NCI-H1105 (cell line): ENCODE measurements at regions not wholly inside any gene's neighbourhood (a gene's known extent, or its start where the extent isn't known, plus 50 kb on each side); places are given as distances from the start of the nearest gene placed in this dataset.

ENCODE experiments used
- DNase-seq: peaks from one replicate; lab custom pipeline; 2025; lab: John Stamatoyannopoulos, UW

DNA sequence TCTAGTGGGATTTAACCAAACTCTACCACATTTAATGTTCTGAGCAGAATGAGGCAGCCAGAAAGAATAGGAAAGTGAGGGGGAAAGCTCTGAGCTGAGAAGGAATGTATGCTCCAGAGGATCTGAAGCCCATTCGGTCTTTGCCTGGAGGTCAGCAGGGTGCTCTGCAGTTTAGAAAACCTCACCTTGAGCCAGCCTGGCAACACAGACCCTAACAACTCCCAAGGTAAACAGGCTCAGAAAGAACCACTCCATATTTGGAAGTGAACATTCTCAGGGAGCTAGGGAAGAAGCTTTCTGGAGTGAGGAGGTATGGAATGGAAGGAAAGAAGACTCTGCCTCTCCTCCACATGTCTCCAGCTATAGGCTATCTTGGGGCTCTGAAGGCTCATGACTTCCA is 398.8 kb downstream of the SEC16B start:
- DNase-seq, result no peak

DNA sequence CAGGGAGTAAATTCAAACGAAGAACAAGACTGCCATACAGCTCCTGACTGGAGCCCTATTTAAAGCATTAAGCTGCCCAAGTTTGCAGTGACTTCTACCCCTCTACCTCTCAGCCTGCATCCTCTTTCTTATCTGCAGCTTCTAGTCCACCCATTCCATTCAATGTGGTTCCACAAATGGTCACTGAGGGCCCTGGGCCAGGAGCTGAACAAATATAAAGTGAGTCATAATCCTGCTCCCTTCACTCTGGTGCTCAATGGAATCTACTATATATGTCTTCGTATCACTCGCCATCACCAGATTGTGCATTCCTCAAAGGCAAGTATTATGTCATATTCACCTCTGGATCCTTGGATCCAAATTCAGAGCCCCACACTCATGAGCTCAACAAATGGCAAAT is 398.7 kb downstream of the BRINP2 start:
- DNase-seq, result no peak

GRCh38 chr1:177568622-177569021 is 397.9 kb downstream of the BRINP2 start:
- no peak for DNase-seq

DNA sequence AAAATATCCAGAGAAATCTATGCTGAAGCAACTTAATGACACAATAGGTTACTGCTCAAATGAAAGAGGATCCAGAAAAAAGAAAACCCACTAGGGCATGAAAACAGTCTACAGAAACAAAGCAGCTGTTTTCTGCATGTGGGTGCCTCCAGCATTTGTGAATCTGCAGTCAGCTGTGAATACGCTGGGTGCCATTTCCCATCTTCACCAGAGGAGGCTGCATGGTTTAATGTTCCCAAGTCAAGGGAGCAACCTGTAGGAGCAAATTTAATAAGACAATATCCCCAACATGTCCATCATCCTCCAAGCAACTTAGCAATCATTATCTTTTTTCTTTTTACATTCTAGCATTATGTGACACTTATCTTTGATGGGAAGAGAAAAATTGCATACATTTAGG is 396.6 kb downstream of the BRINP2 start:
- DNase-seq, result no peak

- DNase-seq, result no peak
Observed at GRCh38 chr1:177566495-177566894, 395.7 kb downstream of the BRINP2 start.

- no peak for DNase-seq
Observed at GRCh38 chr1:177561436-177561835, 390.7 kb downstream of the BRINP2 start.

GRCh38 chr1:177558372-177558771 is 387.6 kb downstream of the BRINP2 start:
- DNase-seq, result no peak

DNA sequence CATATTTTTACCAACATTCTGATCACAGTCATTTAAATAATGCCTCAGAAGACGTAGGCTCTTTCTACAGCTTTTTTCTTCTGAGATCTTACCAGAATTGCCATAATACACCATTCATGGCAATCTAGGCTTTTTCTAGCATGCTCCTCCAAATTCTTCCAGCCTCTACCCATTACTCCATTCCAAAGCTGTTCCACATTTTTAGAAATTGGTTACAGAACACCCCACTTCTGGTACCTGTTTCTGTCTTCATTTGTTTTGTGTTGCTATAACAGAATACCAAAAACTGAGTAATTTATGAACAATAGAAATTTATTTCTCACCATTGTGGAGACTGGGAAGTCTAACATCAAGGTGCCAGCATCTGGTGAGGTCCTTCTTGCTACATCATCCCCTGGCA is 385.4 kb downstream of the BRINP2 start:
- DNase-seq, result no peak

- DNase-seq, result no peak
Observed at GRCh38 chr1:177547200-177547599, 376.4 kb downstream of the BRINP2 start.

DNA sequence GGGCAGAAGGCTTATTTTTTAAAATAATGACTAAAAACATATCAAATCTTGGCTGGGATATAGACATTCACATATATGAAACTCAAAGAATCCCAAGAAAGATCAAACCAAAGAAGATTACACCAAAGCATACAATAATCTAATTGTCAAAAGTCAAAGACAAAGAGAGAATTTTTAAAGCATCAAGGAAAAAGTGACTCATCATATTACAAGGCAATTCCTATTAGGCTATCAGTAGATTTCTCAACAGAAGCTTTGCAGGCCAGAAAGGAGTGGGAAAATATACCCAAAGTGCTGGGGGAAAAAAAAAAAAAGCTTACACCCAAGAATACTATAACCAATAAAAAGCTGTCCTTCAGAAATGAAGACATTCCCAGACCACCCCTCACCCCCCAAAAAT is 375.6 kb downstream of the BRINP2 start:
- DNase-seq, result no peak

DNA sequence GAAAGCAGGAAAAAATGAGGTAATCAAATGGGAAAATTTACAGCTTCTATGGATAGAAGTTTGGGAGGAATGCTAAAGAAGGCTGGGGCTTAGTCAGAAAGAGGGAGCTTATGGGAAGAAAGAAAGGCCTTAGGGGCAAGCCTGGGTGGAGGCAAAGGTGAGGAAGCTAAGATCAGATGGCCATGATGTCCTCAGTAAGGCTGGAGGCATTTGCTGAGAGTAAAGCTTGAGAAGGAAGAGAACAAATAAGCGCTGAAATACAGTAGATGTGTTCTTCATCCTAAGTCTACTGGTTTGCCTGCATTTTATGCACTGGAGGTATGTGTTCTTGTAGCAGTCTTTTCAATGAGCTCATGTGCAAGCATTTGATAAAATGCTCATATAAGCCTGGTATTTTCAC is 355.4 kb downstream of the BRINP2 start:
- DNase-seq, result no peak

DNA sequence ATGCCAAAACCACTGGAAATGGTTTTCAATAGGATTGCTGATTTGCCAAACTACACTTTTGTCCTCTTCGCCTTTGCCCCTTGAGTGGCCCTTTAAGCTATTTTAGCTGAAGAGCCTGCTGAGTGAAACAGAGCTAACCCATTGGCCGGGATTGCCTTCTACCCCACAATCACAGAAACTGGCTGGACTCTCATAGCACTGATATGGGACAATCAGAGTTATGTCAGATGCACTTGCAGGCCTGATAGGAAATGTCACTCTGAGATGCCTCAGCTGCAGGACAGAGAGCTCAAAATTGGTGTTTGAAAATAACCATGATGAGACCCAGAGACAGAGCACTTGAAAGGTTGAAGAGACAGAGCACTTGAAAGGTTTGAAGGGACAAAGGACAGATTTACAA is 354.4 kb downstream of the BRINP2 start:
- no peak for DNase-seq

- DNase-seq, result no peak
Observed at GRCh38 chr1:177517546-177517945, 346.8 kb downstream of the BRINP2 start.

- DNase-seq, result no peak
Observed at GRCh38 chr1:177514207-177514606, 343.4 kb downstream of the BRINP2 start.

- no peak for DNase-seq
Observed at GRCh38 chr1:177511036-177511435, 340.3 kb downstream of the BRINP2 start.

- DNase-seq, result no peak
Observed at GRCh38 chr1:177505905-177506590, 335.3 kb downstream of the BRINP2 start.

- DNase-seq, result no peak
Observed at GRCh38 chr1:177495878-177496277, 325.1 kb downstream of the BRINP2 start.

DNA sequence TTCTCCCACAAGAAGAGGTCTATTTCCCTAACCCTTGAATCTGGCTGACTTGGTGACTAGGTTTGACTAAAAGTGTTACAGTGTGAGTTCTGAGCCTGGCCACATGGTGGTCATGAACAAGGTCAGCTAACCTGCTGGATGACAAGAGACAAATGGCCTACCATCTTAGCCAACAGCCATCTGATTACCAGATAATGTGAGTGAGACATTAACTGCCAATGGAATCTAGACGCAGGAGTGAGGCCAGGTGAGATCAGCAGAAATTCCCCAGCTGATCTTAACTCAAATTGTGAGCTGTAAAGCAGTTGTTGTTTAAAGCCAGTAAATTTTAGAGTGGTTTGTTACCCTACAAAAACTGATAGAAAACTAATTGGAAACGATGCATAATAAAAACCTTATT is 320.0 kb downstream of the BRINP2 start:
- no peak for DNase-seq

DNA sequence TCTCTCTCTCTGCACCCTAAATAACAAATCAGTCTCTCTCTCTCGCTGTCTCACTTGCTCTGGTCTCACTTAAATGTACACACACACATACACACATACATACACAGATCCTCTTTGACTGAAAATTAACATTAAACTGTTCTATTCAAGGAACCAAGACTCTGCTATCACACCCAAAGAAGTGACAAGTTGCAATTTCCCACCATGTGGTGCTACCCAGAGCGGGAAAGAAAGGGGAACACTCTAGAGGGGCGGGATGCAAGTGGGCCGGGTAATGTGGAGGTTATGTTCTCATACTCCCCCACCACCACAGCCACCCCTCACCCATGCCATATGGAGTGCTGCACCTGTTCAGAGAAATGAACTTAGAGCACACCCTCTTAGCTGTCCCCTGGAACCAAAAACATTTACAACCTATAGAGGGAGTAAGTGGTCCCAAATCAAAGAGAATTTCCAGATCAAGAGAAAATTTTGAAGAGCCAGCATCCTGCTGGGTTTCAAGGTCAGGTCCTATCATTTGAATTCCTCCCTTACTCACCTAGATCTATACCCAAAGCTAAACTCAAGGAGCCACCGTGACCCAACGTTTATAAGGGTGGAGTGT is 319.4 kb downstream of the BRINP2 start:
- no peak for DNase-seq

GRCh38 chr1:177488722-177489121 is 318.0 kb downstream of the BRINP2 start:
- DNase-seq, result no peak

DNA sequence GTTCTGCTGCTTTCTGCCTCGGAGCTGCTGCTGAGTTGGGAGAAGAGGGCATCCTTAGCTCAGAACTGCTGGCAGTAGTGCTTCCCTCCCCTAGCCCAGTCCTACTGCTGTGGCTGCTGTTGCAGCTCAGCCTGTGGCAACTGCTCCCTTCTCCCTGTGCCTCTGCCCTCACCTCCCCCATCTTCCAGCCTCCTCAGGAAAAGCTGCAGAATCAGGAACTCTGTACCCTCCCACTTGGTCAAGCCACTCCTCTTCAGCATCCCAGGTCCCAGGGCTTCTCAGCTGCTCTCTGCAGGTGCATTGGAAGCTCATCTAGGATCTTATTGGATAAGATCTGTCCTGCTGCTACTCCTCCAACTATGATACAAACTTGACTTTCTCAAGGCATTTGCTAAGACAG is 316.7 kb downstream of the BRINP2 start:
- DNase-seq, result no peak

- no peak for DNase-seq
Observed at GRCh38 chr1:177480741-177481305, 310.1 kb downstream of the BRINP2 start.

DNA sequence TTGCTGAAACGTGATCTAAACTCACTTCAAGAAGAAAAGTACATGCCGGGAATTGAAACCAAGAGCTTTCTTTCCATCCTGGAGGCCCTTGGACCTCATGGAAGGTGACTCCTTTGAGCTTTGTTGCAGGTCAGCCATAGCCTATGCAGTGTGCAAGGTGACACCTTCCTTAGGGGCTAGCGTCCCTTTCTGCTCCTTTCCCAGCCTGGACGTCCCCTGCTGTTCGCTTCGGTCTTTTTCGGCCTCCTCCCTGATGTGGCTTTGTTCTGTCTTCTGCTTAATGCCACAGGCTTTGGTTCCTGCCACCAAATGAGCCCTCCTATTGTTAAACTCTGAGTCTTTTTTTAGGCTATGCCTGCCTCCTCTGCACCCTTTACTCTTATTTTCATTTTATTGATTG is 308.8 kb downstream of the BRINP2 start:
- no peak for DNase-seq

- DNase-seq, result no peak
Observed at GRCh38 chr1:177476676-177477075, 305.9 kb downstream of the BRINP2 start.
